ENCODE measurements at regions not wholly inside any gene's neighbourhood (a gene's known extent, or its start where the extent isn't known, plus 50 kb on each side); places are given as distances from the start of the nearest gene placed in this dataset.

- no peak overlapping the region for H3K4me3 ChIP-seq (ENCODE audit: low read depth, low read length)
- TF ChIP-seq CTCF (IDR thresholded peaks at IDR 0.05; ENCODE audit: borderline replicate concordance, insufficient read depth, low read depth, low read length), result no peak
Observed at GRCh38 chr1:194167956-194168640, 981.7 kb upstream of the B3GALT2 start.

- no peak for TF ChIP-seq CTCF (IDR thresholded peaks at IDR 0.05; ENCODE audit: borderline replicate concordance, insufficient read depth, low read depth, low read length)
Observed at GRCh38 chr1:194164755-194165154, 978.3 kb upstream of the B3GALT2 start.

GRCh38 chr1:194161591-194161990, 975.2 kb upstream of the B3GALT2 start:
- no peak for TF ChIP-seq CTCF (IDR thresholded peaks at IDR 0.05; ENCODE audit: borderline replicate concordance, insufficient read depth, low read depth, low read length)
- H3K4me3 ChIP-seq (ENCODE audit: low read depth, low read length), result no peak overlapping the region

More at GRCh38 chr1:194164755-194165154, 978.3 kb upstream of the B3GALT2 start:
- no peak overlapping the region for H3K4me3 ChIP-seq (ENCODE audit: low read depth, low read length)

- H3K4me3 ChIP-seq (ENCODE audit: low read depth, low read length), result no peak overlapping the region
- TF ChIP-seq CTCF (IDR thresholded peaks at IDR 0.05; ENCODE audit: borderline replicate concordance, insufficient read depth, low read depth, low read length), result no peak
Observed at GRCh38 chr1:194159941-194160340, 973.5 kb upstream of the B3GALT2 start.

- TF ChIP-seq CTCF (IDR thresholded peaks at IDR 0.05; ENCODE audit: borderline replicate concordance, insufficient read depth, low read depth, low read length), result no peak
Observed at GRCh38 chr1:194155962-194156361, 969.5 kb upstream of the B3GALT2 start.

GRCh38 chr1:194151056-194151455, 964.6 kb upstream of the B3GALT2 start:
- TF ChIP-seq CTCF (IDR thresholded peaks at IDR 0.05; ENCODE audit: borderline replicate concordance, insufficient read depth, low read depth, low read length), result no peak
- no peak overlapping the region for H3K4me3 ChIP-seq (ENCODE audit: low read depth, low read length)

More at GRCh38 chr1:194155962-194156361, 969.5 kb upstream of the B3GALT2 start:
- no peak overlapping the region for H3K4me3 ChIP-seq (ENCODE audit: low read depth, low read length)

GRCh38 chr1:194150242-194150641, 963.8 kb upstream of the B3GALT2 start:
- no peak overlapping the region for H3K4me3 ChIP-seq (ENCODE audit: low read depth, low read length)
- no peak for TF ChIP-seq CTCF (IDR thresholded peaks at IDR 0.05; ENCODE audit: borderline replicate concordance, insufficient read depth, low read depth, low read length)

Data from GM12875 (cell line).